DND-41 (cell line): ENCODE measurements at regions not wholly inside any gene's neighbourhood (a gene's known extent, or its start where the extent isn't known, plus 50 kb on each side); places are given as distances from the start of the nearest gene placed in this dataset.

ENCODE experiments used
- ATAC-seq: fragments of 200-7000 bp; cut with Tn5 transposase; 3 replicates; pipeline ENCODE4 v1.9.1; 2021; ENCODE audit warnings: low read depth; ENCODE audit not compliant: insufficient read depth
- DNase-seq: peaks from one replicate; pipeline ENCODE4 v3.0.0-alpha.2; 2020
- H2AFZ ChIP-seq: 2 replicates; pipeline ENCODE4 v1.6.0; 2012; ENCODE audit warnings: low read depth, low read length
- H3K27ac ChIP-seq: 2 replicates; pipeline ENCODE4 v1.5.1; 2012; ENCODE audit warnings: low read length, inconsistent platforms
- H3K27me3 ChIP-seq: fragments of 200-600 bp; sonication (generic); 2 replicates; pipeline ENCODE4 v1.6.0; 2012; ENCODE audit warnings: low read length, mild to moderate bottlenecking, inconsistent platforms; ENCODE audit not compliant: insufficient read depth, poor library complexity
- H3K36me3 ChIP-seq: 2 replicates; pipeline ENCODE4 v1.5.1; 2012; ENCODE audit warnings: low read length, inconsistent platforms; ENCODE audit not compliant: insufficient read depth
- H3K4me1 ChIP-seq: 2 replicates; pipeline ENCODE4 v1.5.1; 2012; ENCODE audit warnings: mild to moderate bottlenecking, low read length; ENCODE audit not compliant: insufficient read depth
- H3K4me2 ChIP-seq: 2 replicates; pipeline ENCODE4 v1.6.0; 2012; ENCODE audit warnings: mild to moderate bottlenecking, moderate library complexity, low read length, inconsistent platforms; ENCODE audit not compliant: insufficient read depth
- H3K4me3 ChIP-seq, 2 experiments: fragments of 200-600 bp in 1 of 2; shearing (Covaris generic) in 1 of 2; 2 replicates each; pipeline ENCODE4 v1.5.1; 2012 to 2016; ENCODE audit warnings: inconsistent platforms in 2 of 2, low read length in 2 of 2, mild to moderate bottlenecking in 2 of 2, low read depth in 1 of 2, moderate library complexity in 1 of 2
- H3K79me2 ChIP-seq: 2 replicates; pipeline ENCODE4 v1.6.0; 2012; ENCODE audit warnings: low read length, inconsistent platforms; ENCODE audit not compliant: insufficient read depth
- H3K9ac ChIP-seq: 2 replicates; pipeline ENCODE4 v1.6.0; 2012; ENCODE audit warnings: low read depth, mild to moderate bottlenecking, inconsistent platforms, low read length, moderate library complexity
- H3K9me3 ChIP-seq: 2 replicates; pipeline ENCODE4 v1.5.1; 2012; ENCODE audit warnings: low read length, moderate library complexity, mild to moderate bottlenecking, inconsistent platforms; ENCODE audit not compliant: insufficient read depth, severe bottlenecking
- H4K20me1 ChIP-seq: 2 replicates; pipeline ENCODE4 v1.6.0; 2012; ENCODE audit warnings: low read length; ENCODE audit not compliant: insufficient read depth
- EZH2 ChIP-seq: IDR thresholded peaks from 3 replicates; pipeline ENCODE4 v1.6.1; 2012; ENCODE audit warnings: borderline replicate concordance, low read depth, mild to moderate bottlenecking, moderate library complexity, low read length, inconsistent platforms; ENCODE audit not compliant: severe bottlenecking
- TF ChIP-seq, protein P1 (sequence below): IDR thresholded peaks from 2 replicates; pipeline ENCODE4 v1.5.1; 2012; ENCODE audit warnings: borderline replicate concordance, low read length, moderate library complexity, mild to moderate bottlenecking; ENCODE audit not compliant: poor library complexity, severe bottlenecking; ENCODE audit errors: extremely low read depth

DNA sequence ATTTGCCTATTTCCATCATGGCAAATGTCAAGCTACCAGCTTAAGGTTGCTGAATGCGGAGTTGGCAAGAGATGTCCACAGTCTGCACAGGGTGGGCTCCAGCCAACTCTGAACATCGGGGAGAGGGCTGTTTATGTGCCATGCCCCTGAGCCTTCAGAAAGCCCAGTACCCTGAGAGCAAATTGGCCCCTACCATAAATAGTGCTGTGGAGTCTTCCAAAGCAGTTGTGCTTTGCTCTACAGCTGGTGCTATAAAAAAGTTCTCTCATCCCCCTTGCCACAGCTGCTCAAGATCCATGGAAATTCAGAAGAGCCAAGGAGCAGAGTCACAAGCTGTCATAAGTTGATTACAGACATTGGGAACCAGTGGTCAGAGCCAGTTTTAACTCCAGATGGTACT, 85.6 kb upstream of the CLDN14 start:
- H4K20me1 ChIP-seq = no peaks in the 10 kb centered on the region
- H3K27ac ChIP-seq = no peak overlapping the region
- no peak overlapping the region for H3K4me2 ChIP-seq
- H3K4me3 ChIP-seq = no peak overlapping the region
- H3K4me1 ChIP-seq = no peaks in the 10 kb centered on the region
- H3K9ac ChIP-seq = no peak overlapping the region
- no peak for ATAC-seq
- H3K79me2 ChIP-seq = no peaks in the 10 kb centered on the region
- H3K36me3 ChIP-seq = no peaks in the 10 kb centered on the region
- TF ChIP-seq, protein P1, sequence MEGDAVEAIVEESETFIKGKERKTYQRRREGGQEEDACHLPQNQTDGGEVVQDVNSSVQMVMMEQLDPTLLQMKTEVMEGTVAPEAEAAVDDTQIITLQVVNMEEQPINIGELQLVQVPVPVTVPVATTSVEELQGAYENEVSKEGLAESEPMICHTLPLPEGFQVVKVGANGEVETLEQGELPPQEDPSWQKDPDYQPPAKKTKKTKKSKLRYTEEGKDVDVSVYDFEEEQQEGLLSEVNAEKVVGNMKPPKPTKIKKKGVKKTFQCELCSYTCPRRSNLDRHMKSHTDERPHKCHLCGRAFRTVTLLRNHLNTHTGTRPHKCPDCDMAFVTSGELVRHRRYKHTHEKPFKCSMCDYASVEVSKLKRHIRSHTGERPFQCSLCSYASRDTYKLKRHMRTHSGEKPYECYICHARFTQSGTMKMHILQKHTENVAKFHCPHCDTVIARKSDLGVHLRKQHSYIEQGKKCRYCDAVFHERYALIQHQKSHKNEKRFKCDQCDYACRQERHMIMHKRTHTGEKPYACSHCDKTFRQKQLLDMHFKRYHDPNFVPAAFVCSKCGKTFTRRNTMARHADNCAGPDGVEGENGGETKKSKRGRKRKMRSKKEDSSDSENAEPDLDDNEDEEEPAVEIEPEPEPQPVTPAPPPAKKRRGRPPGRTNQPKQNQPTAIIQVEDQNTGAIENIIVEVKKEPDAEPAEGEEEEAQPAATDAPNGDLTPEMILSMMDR = no peak
- TF ChIP-seq EZH2 = no peak
- H3K27me3 ChIP-seq = peaks cover 6% of the 10 kb centered on the region
- no peak for DNase-seq
- no peak overlapping the region for H2AFZ ChIP-seq
- no peaks in the 10 kb centered on the region for H3K9me3 ChIP-seq

DNA sequence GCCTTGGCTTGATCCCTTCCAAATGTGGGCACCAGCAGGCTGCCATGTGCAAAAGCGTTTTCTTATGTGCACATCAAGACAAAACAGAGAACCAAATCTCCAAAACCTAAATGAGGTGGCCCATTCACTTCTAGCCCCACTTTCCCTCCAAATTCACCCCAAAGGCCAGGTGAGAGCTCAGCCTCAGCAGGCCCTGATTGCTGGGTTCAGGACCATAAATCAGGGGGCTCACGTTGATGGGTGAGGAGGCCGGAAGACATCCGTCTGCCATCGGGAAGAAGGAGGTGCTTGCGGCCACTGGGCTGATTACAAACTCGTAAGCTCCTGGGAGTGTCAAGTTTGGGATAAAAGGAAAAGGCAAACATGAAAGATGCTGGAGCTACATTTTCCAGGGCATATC, 86.7 kb upstream of the CLDN14 start:
- no peak for ATAC-seq
- Histone ChIP-seq H3K36me3 (no peaks in the 10 kb centered on the region), H3K4me2 (no peak overlapping the region), H3K27me3 (peaks cover 6% of the 10 kb centered on the region), H4K20me1 (no peaks in the 10 kb centered on the region), H3K27ac (no peak overlapping the region), H2AFZ (no peak overlapping the region), H3K4me3 (no peak overlapping the region), H3K9ac (no peak overlapping the region), H3K79me2 (no peaks in the 10 kb centered on the region), H3K4me1 (no peaks in the 10 kb centered on the region), H3K9me3 (no peaks in the 10 kb centered on the region)
- DNase-seq = no peak
- TF ChIP-seq, protein P1 = no peak
- no peak for TF ChIP-seq EZH2

DNA sequence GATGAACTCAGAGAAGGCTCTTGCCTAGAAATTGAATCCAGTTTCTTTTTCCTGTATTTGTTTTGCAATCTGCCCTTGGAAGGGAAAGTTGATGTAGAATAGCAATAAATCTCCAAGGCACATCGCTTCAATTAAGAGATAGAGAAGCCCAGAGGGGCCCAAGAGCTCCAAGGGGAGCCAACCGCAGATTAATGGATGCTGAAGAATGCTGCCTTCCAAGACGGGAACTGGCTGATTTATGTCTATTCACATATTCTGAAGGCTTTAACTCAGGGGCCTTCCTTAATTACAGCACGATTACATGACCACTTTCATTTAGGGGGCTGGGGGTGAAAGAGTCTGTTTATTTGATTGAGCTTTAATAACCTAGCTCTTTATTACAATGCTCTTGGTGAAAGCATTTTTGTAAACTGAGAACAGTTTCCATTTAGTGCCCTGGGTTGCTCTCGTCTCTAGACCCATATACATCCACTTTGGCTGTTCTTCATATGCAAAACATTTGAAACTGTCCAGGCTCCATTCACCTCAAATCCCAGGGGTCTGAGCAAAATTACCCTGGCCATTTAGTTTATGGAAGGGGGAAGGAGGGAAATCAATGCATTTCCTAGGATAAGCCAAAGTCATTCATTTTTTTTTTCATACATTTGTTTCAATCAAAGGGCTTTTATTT, 87.4 kb upstream of the CLDN14 start:
- Histone ChIP-seq H3K4me2 (no peak overlapping the region), H3K79me2 (no peaks in the 10 kb centered on the region), H3K27ac (no peak overlapping the region), H3K9ac (no peak overlapping the region), H3K4me3 (no peak overlapping the region), H4K20me1 (no peaks in the 10 kb centered on the region), H3K4me1 (no peaks in the 10 kb centered on the region), H3K36me3 (no peaks in the 10 kb centered on the region), H3K27me3 (peaks cover 6% of the 10 kb centered on the region), H2AFZ (no peak overlapping the region), H3K9me3 (no peaks in the 10 kb centered on the region)
- DNase-seq (no peak), ATAC-seq (no peak)
- TF ChIP-seq EZH2 = no peak
- TF ChIP-seq, protein P1 = no peak

DNA sequence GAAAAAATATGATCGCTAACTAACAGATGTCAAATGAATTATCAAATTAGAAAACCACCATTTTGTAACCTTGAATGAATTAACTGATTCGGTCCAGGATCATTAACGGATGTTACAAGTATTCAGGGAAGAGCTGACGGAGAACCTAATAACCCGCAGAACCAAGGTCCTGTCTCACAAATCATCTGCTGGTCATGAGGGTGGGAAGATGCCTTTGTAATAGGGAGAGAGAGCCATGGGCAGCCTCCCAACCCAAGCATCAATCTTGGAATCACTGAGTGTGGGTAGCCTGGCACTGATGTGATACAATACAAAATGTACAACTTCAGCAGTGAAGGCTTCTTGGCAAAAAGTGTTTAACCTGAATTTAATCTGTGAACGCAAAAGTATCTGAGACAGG, 89.6 kb upstream of the CLDN14 start:
- no peak for ATAC-seq
- H3K4me2 ChIP-seq = no peak overlapping the region

More for the DNA sequence above, 89.6 kb upstream of the CLDN14 start:
- no peaks in the 10 kb centered on the region for H3K79me2 ChIP-seq
- peaks cover 6% of the 10 kb centered on the region for H3K27me3 ChIP-seq
- no peak overlapping the region for H3K9ac ChIP-seq
- H3K4me3 ChIP-seq = no peak overlapping the region
- H4K20me1 ChIP-seq = no peaks in the 10 kb centered on the region
- TF ChIP-seq, protein P1 = no peak
- no peak for TF ChIP-seq EZH2
- no peak overlapping the region for H2AFZ ChIP-seq
- DNase-seq = no peak
- no peaks in the 10 kb centered on the region for H3K36me3 ChIP-seq
- H3K4me1 ChIP-seq = no peaks in the 10 kb centered on the region
- no peak overlapping the region for H3K27ac ChIP-seq
- no peaks in the 10 kb centered on the region for H3K9me3 ChIP-seq
